SK-N-SH (cell line): ENCODE measurements at regions not wholly inside any gene's neighbourhood (a gene's known extent, or its start where the extent isn't known, plus 50 kb on each side); places are given as distances from the start of the nearest gene placed in this dataset.

Experiments
- CTCF ChIA-PET: fragments of 300-600, 350-600 bp; formaldehyde crosslinking; extraction: SDS; loops from one replicate; lab custom pipeline; 2021; lab: Yijun Ruan, JAX
- POLR2A ChIA-PET: fragments of 350-600 bp; sonication (Branson Sonifier 250); formaldehyde crosslinking; extraction: SDS; loops from one replicate; lab custom pipeline; 2020; ENCODE audit warnings: antibody characterized with exemption, inconsistent platforms; lab: Yijun Ruan, JAX
- DNase-seq: peaks from one replicate; pipeline ENCODE4 v3.0.0; 2012
- H2AFZ ChIP-seq: fragments of 200-600 bp; sonication (generic); 2 replicates; pipeline ENCODE4 v1.8.1; 2016; ENCODE audit warnings: antibody characterized with exemption, mild to moderate bottlenecking, low read depth
- H3F3A ChIP-seq: fragments of 200-600 bp; sonication (generic); replicated peaks from 2 replicates; pipeline ENCODE3; 2016; ENCODE audit warnings: antibody characterized with exemption, mild to moderate bottlenecking; ENCODE audit not compliant: insufficient read depth
- H3K27ac ChIP-seq, 2 experiments: fragments of 200-500 bp in 1 of 2; fragments of 200-600 bp in 1 of 2; sonication (Bioruptor generic) in 1 of 2; sonication (generic), shearing (Covaris generic) in 1 of 2; 2 replicates each; pipeline versions ENCODE4 v1.5.1 to v1.6.1; 2014 to 2016; ENCODE audit warnings: low read depth in 2 of 2, inconsistent platforms in 1 of 2, low read length in 1 of 2, mild to moderate bottlenecking in 1 of 2, mixed read lengths in 1 of 2
- H3K27me3 ChIP-seq: fragments of 200-600 bp; sonication (generic), shearing (Covaris generic); 2 replicates; pipeline ENCODE4 v1.6.1; 2016; ENCODE audit warnings: mixed run types; ENCODE audit not compliant: insufficient read depth
- H3K36me3 ChIP-seq, 2 experiments: fragments of 200-500 bp in 1 of 2; fragments of 200-600 bp in 1 of 2; sonication (Bioruptor generic) in 1 of 2; sonication (generic) in 1 of 2; replicated peaks in 1 of 2; 2 replicates each; pipeline versions ENCODE3 to v1.5.1; 2014 to 2016; ENCODE audit warnings: low read length in 1 of 2, mild to moderate bottlenecking in 1 of 2; ENCODE audit not compliant: insufficient read depth in 2 of 2, control insufficient read depth in 1 of 2
- H3K4me1 ChIP-seq, 2 experiments: fragments of 200-500 bp in 1 of 2; fragments of 200-600 bp in 1 of 2; sonication (Bioruptor generic) in 1 of 2; sonication (generic), shearing (Covaris generic) in 1 of 2; 2 replicates each; pipeline versions ENCODE4 v1.5.1 to v1.6.1; 2014 to 2016; ENCODE audit warnings: low read depth in 1 of 2, low read length in 1 of 2, mixed run types in 1 of 2; ENCODE audit not compliant: insufficient read depth in 2 of 2, control insufficient read depth in 1 of 2
- H3K4me2 ChIP-seq: fragments of 200-600 bp; sonication (generic), shearing (Covaris generic); 2 replicates; pipeline ENCODE4 v1.6.1; 2017; ENCODE audit warnings: mixed run types
- H3K4me3 ChIP-seq, 2 experiments: fragments of 200-500 bp in 1 of 2; fragments of 200-600 bp in 1 of 2; sonication (Bioruptor generic) in 1 of 2; sonication (generic), shearing (Covaris generic) in 1 of 2; 2 replicates each; pipeline versions ENCODE4 v1.5.1 to v1.8.1; 2014 to 2016; ENCODE audit warnings: low read depth in 2 of 2, inconsistent platforms in 1 of 2, low read length in 1 of 2, mild to moderate bottlenecking in 1 of 2, mixed read lengths in 1 of 2, moderate library complexity in 1 of 2
- H3K79me2 ChIP-seq: fragments of 200-600 bp; sonication (generic); 2 replicates; pipeline ENCODE4 v1.8.1; 2017; ENCODE audit warnings: mild to moderate bottlenecking; ENCODE audit not compliant: insufficient read depth
- H3K9ac ChIP-seq: fragments of 200-600 bp; sonication (generic); 2 replicates; pipeline ENCODE4 v1.6.1; 2017; ENCODE audit warnings: mixed run types
- H3K9me2 ChIP-seq: fragments of 200-600 bp; sonication (generic); 2 replicates; pipeline ENCODE4 v1.6.1; 2017; ENCODE audit warnings: mixed run types
- H3K9me3 ChIP-seq: fragments of 200-600 bp; sonication (generic); 2 replicates; pipeline ENCODE4 v1.6.1; 2017; ENCODE audit warnings: mixed run types, mild to moderate bottlenecking, moderate library complexity
- H4K20me1 ChIP-seq: fragments of 200-600 bp; sonication (generic); 2 replicates; pipeline ENCODE4 v1.6.1; 2017; ENCODE audit warnings: mild to moderate bottlenecking, mixed run types; ENCODE audit not compliant: insufficient read depth
- EZH2phosphoT487 ChIP-seq: fragments of 200-600 bp; sonication (generic); IDR thresholded peaks from 2 replicates; pipeline ENCODE4 v1.6.1; 2017; ENCODE audit warnings: low read depth, mixed run types, mild to moderate bottlenecking, antibody characterized with exemption, moderate library complexity, borderline replicate concordance
- FOSL2 ChIP-seq: IDR thresholded peaks from 2 replicates; pipeline ENCODE4 v1.4.0; 2012; ENCODE audit warnings: low read depth, mild to moderate bottlenecking, moderate library complexity, borderline replicate concordance
- IRF3 ChIP-seq: fragments of 150-350 bp; IDR thresholded peaks from 2 replicates; pipeline ENCODE4 v1.6.1; 2016; ENCODE audit warnings: mild to moderate bottlenecking, low read depth, low read length
- JUND ChIP-seq: IDR thresholded peaks from 2 replicates; pipeline ENCODE4 v1.4.0; 2012
- MXI1 ChIP-seq: IDR thresholded peaks from 2 replicates; pipeline ENCODE4 v1.6.1; 2012; ENCODE audit warnings: mild to moderate bottlenecking, low read depth, low read length, improper control_type of control experiment
- NFIC ChIP-seq: IDR thresholded peaks from 2 replicates; pipeline ENCODE4 v1.4.0; 2012; ENCODE audit warnings: borderline replicate concordance
- PBX3 ChIP-seq: IDR thresholded peaks from 2 replicates; pipeline ENCODE4; 2012
- ZBTB33 ChIP-seq: IDR thresholded peaks from 2 replicates; pipeline ENCODE4 v1.4.0; 2012; ENCODE audit warnings: low read depth, borderline replicate concordance
- WGBS: methylation state at CpG from one replicate; pipeline ENCODE4 v1.1.6; 2017; ENCODE audit warnings: low lambda C conversion rate; 5-methylcytosine and 5-hydroxymethylcytosine counted together
- TF ChIP-seq, protein P1 (sequence below): fragments of 200-600 bp; sonication (generic); IDR thresholded peaks from 2 replicates; pipeline ENCODE4 v1.6.1; 2017; ENCODE audit warnings: antibody characterized with exemption, mild to moderate bottlenecking, moderate library complexity
- TF ChIP-seq, protein P2 (sequence below): IDR thresholded peaks from 2 replicates; pipeline ENCODE4 v1.6.1; 2012; ENCODE audit warnings: mild to moderate bottlenecking, low read depth, low read length, moderate library complexity

GRCh38 chr6:71808865-71809264 lies 77.5 kb upstream of the RIMS1 start:
- H3K27me3 ChIP-seq = no peaks in the 10 kb centered on the region
- WGBS = 20% methylated on average over 1 of the region's 1 CpG
- H3K36me3 ChIP-seq = no peaks in the 10 kb centered on the region
- H4K20me1 ChIP-seq = no peaks in the 10 kb centered on the region
- TF ChIP-seq ZBTB33 (no peak), EZH2phosphoT487 (no peak), FOSL2 (no peak), NFIC (no peak), PBX3 (no peak), JUND (no peak), IRF3 (no peak), MXI1 (no peak)
- TF ChIP-seq, protein P1, sequence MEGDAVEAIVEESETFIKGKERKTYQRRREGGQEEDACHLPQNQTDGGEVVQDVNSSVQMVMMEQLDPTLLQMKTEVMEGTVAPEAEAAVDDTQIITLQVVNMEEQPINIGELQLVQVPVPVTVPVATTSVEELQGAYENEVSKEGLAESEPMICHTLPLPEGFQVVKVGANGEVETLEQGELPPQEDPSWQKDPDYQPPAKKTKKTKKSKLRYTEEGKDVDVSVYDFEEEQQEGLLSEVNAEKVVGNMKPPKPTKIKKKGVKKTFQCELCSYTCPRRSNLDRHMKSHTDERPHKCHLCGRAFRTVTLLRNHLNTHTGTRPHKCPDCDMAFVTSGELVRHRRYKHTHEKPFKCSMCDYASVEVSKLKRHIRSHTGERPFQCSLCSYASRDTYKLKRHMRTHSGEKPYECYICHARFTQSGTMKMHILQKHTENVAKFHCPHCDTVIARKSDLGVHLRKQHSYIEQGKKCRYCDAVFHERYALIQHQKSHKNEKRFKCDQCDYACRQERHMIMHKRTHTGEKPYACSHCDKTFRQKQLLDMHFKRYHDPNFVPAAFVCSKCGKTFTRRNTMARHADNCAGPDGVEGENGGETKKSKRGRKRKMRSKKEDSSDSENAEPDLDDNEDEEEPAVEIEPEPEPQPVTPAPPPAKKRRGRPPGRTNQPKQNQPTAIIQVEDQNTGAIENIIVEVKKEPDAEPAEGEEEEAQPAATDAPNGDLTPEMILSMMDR = no peak
- TF ChIP-seq, protein P2, sequence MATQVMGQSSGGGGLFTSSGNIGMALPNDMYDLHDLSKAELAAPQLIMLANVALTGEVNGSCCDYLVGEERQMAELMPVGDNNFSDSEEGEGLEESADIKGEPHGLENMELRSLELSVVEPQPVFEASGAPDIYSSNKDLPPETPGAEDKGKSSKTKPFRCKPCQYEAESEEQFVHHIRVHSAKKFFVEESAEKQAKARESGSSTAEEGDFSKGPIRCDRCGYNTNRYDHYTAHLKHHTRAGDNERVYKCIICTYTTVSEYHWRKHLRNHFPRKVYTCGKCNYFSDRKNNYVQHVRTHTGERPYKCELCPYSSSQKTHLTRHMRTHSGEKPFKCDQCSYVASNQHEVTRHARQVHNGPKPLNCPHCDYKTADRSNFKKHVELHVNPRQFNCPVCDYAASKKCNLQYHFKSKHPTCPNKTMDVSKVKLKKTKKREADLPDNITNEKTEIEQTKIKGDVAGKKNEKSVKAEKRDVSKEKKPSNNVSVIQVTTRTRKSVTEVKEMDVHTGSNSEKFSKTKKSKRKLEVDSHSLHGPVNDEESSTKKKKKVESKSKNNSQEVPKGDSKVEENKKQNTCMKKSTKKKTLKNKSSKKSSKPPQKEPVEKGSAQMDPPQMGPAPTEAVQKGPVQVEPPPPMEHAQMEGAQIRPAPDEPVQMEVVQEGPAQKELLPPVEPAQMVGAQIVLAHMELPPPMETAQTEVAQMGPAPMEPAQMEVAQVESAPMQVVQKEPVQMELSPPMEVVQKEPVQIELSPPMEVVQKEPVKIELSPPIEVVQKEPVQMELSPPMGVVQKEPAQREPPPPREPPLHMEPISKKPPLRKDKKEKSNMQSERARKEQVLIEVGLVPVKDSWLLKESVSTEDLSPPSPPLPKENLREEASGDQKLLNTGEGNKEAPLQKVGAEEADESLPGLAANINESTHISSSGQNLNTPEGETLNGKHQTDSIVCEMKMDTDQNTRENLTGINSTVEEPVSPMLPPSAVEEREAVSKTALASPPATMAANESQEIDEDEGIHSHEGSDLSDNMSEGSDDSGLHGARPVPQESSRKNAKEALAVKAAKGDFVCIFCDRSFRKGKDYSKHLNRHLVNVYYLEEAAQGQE = no peak
- H3F3A ChIP-seq = no peaks in the 10 kb centered on the region
- H3K4me2 ChIP-seq = no peak overlapping the region
- H2AFZ ChIP-seq = no peak overlapping the region
- ChIA-PET POLR2A (no interaction called here), CTCF (no interaction called here)
- DNase-seq = no peak
- peaks cover 9% of the 10 kb centered on the region; the same call in 1 of the 2 replicates for H3K9me3 ChIP-seq
- no peak overlapping the region for H3K9ac ChIP-seq
- no peaks in the 10 kb centered on the region for H3K4me1 ChIP-seq
- no peak overlapping the region for H3K4me3 ChIP-seq
- H3K79me2 ChIP-seq = no peaks in the 10 kb centered on the region
- H3K27ac ChIP-seq = no peak overlapping the region
- H3K9me2 ChIP-seq = no peaks in the 10 kb centered on the region
